Hepatocyte (in vitro differentiated cells): ENCODE measurements at regions not wholly inside any gene's neighbourhood (a gene's known extent, or its start where the extent isn't known, plus 50 kb on each side); places are given as distances from the start of the nearest gene placed in this dataset.

Experiments used
- EZH2 ChIP-seq: fragments of 200-600 bp; sonication (generic); IDR thresholded peaks from 2 replicates; pipeline ENCODE4 v1.6.1; 2016; ENCODE audit warnings: antibody characterized with exemption, mild to moderate bottlenecking, borderline replicate concordance
- EZH2phosphoT487 ChIP-seq: fragments of 200-600 bp; sonication (generic); IDR thresholded peaks from one replicate; pipeline ENCODE4 v1.6.1; 2018; ENCODE audit warnings: antibody characterized with exemption, mild to moderate bottlenecking, low read depth, moderate library complexity; ENCODE audit not compliant: unreplicated experiment, severe bottlenecking
- TF ChIP-seq, protein P1 (sequence below): fragments of 200-600 bp; sonication (generic); IDR thresholded peaks from 2 replicates; pipeline ENCODE4 v1.5.1; 2016; ENCODE audit warnings: antibody characterized with exemption, mild to moderate bottlenecking; ENCODE audit not compliant: poor library complexity

- TF ChIP-seq EZH2phosphoT487, result no peak
- no peak for TF ChIP-seq EZH2
- TF ChIP-seq, protein P1, sequence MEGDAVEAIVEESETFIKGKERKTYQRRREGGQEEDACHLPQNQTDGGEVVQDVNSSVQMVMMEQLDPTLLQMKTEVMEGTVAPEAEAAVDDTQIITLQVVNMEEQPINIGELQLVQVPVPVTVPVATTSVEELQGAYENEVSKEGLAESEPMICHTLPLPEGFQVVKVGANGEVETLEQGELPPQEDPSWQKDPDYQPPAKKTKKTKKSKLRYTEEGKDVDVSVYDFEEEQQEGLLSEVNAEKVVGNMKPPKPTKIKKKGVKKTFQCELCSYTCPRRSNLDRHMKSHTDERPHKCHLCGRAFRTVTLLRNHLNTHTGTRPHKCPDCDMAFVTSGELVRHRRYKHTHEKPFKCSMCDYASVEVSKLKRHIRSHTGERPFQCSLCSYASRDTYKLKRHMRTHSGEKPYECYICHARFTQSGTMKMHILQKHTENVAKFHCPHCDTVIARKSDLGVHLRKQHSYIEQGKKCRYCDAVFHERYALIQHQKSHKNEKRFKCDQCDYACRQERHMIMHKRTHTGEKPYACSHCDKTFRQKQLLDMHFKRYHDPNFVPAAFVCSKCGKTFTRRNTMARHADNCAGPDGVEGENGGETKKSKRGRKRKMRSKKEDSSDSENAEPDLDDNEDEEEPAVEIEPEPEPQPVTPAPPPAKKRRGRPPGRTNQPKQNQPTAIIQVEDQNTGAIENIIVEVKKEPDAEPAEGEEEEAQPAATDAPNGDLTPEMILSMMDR, result no peak
Measured at GRCh38 chr16:26930786-26931581, 135.7 kb upstream of the C16orf82 start.
